ENCODE measurements at regions not wholly inside any gene's neighbourhood (a gene's known extent, or its start where the extent isn't known, plus 50 kb on each side); places are given as distances from the start of the nearest gene placed in this dataset.
"Not testable (repeated sequence)": the region's sequence is repeated elsewhere in the genome, so short reads cannot be mapped to it uniquely, and the experiment has no call there.

DNA sequence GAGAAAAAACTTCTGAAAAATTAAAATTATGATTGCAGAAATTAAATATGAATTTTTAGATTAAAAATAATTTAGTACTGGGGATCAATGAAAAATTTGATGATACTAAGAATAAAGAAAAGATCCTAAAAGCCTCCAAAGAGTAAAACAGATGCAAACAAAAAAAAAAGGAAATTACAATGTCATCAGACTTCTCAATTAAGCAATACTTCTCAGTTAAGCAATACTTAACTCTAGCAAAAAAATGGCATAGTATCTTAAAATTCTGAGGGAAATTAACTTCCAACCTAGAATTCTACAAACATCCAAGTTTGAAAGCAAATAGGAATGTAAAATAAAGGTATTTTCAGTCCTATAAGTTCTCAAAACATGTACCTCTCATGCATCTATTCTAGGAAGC is 141.2 kb upstream of the INTU start:
- no peak for DNase-seq
- H2AFZ ChIP-seq (ENCODE audit: low read length) = no peak overlapping the region
- H3F3A ChIP-seq (ENCODE audit: insufficient read depth, low read length) = no peaks in the 10 kb centered on the region
- no peaks in the 10 kb centered on the region for H3K9me3 ChIP-seq (replicated peaks; ENCODE audit: insufficient read depth, low read length)
- H3K9me2 ChIP-seq (replicated peaks; ENCODE audit: insufficient read depth, low read length) = no peaks in the 10 kb centered on the region
- H3K27ac ChIP-seq (ENCODE audit: low read length) = no peak overlapping the region
- H3K36me3 ChIP-seq (replicated peaks; ENCODE audit: insufficient read depth, low read length) = no peaks in the 10 kb centered on the region
- no peaks in the 10 kb centered on the region for H3K27me3 ChIP-seq (replicated peaks; ENCODE audit: insufficient read depth, low read length)
- no peaks in the 10 kb centered on the region for H3K4me1 ChIP-seq (ENCODE audit: low read length)
- no peak overlapping the region for H3K4me2 ChIP-seq (ENCODE audit: low read depth, low read length)
- no peak overlapping the region for H3K4me3 ChIP-seq (ENCODE audit: low read length)
- H4K20me1 ChIP-seq (ENCODE audit: insufficient read depth, low read length) = no peaks in the 10 kb centered on the region
- TF ChIP-seq EZH2phosphoT487 (IDR thresholded peaks at IDR 0.05; ENCODE audit: low read length) = no peak
- TF ChIP-seq, protein P1, sequence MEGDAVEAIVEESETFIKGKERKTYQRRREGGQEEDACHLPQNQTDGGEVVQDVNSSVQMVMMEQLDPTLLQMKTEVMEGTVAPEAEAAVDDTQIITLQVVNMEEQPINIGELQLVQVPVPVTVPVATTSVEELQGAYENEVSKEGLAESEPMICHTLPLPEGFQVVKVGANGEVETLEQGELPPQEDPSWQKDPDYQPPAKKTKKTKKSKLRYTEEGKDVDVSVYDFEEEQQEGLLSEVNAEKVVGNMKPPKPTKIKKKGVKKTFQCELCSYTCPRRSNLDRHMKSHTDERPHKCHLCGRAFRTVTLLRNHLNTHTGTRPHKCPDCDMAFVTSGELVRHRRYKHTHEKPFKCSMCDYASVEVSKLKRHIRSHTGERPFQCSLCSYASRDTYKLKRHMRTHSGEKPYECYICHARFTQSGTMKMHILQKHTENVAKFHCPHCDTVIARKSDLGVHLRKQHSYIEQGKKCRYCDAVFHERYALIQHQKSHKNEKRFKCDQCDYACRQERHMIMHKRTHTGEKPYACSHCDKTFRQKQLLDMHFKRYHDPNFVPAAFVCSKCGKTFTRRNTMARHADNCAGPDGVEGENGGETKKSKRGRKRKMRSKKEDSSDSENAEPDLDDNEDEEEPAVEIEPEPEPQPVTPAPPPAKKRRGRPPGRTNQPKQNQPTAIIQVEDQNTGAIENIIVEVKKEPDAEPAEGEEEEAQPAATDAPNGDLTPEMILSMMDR (IDR thresholded peaks at IDR 0.05; ENCODE audit: low read length) = no peak
- no peaks in the 10 kb centered on the region for H3K79me2 ChIP-seq (ENCODE audit: low read length)
- H3K9ac ChIP-seq (ENCODE audit: low read length) = no peak overlapping the region

DNA sequence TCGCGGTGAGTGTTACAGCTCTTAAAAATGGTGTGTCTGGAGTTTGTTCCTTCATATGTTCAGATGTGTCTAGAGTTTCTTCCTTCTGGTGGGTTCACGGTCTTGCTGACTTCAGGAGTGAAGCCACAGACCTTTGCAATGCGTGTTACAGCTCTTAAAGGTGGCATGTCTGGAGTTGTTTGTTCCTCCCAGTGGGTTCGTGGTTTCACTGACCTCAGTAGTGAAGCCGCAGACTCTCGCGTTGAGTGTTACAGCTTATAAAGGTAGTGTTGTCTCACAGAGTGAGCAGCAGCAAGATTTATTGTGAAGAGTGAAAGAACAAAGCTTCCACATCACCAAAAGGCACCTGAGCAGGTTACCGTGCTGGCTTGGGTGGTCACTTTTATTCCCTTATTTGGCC is 135.9 kb upstream of the INTU start:
- H3K36me3 ChIP-seq (replicated peaks; ENCODE audit: insufficient read depth, low read length); H3K79me2 ChIP-seq (ENCODE audit: low read length); H3K9me3 ChIP-seq (replicated peaks; ENCODE audit: insufficient read depth, low read length); H2AFZ ChIP-seq (ENCODE audit: low read length); H3K9me2 ChIP-seq (replicated peaks; ENCODE audit: insufficient read depth, low read length); H4K20me1 ChIP-seq (ENCODE audit: insufficient read depth, low read length); H3K4me2 ChIP-seq (ENCODE audit: low read depth, low read length); H3F3A ChIP-seq (ENCODE audit: insufficient read depth, low read length); H3K27ac ChIP-seq (ENCODE audit: low read length); H3K9ac ChIP-seq (ENCODE audit: low read length); DNase-seq; H3K4me3 ChIP-seq (ENCODE audit: low read length); H3K27me3 ChIP-seq (replicated peaks; ENCODE audit: insufficient read depth, low read length); H3K4me1 ChIP-seq (ENCODE audit: low read length): not testable (repeated sequence)

DNA sequence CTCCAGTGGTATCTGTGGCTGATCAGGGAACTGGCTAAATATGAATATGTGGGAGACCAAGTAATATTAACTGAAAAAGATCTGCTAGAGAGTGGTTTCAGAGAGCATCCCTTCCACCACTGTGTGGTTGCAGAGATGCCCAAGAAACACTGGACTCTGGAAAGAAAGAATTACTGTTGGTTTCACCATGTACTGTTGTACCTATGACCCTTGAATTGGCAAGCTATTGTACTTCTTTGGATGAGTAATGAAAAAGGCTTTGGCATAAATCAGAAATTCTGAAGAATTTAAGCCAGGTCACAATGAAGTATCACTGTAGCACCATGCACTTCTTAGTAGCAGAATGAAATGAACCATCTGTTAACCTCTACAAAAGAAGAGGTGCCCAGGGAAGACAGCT is 134.4 kb upstream of the INTU start:
- H3K27ac ChIP-seq (ENCODE audit: low read length) = no peak overlapping the region
- no peaks in the 10 kb centered on the region for H3K27me3 ChIP-seq (replicated peaks; ENCODE audit: insufficient read depth, low read length)
- H4K20me1 ChIP-seq (ENCODE audit: insufficient read depth, low read length) = no peaks in the 10 kb centered on the region
- no peaks in the 10 kb centered on the region for H3K4me1 ChIP-seq (ENCODE audit: low read length)
- H3F3A ChIP-seq (ENCODE audit: insufficient read depth, low read length) = no peaks in the 10 kb centered on the region
- H3K9me3 ChIP-seq (replicated peaks; ENCODE audit: insufficient read depth, low read length) = no peaks in the 10 kb centered on the region
- H3K9me2 ChIP-seq (replicated peaks; ENCODE audit: insufficient read depth, low read length) = no peaks in the 10 kb centered on the region
- no peak for DNase-seq
- no peak overlapping the region for H3K4me2 ChIP-seq (ENCODE audit: low read depth, low read length)
- no peak overlapping the region for H3K9ac ChIP-seq (ENCODE audit: low read length)
- H3K36me3 ChIP-seq (replicated peaks; ENCODE audit: insufficient read depth, low read length) = no peaks in the 10 kb centered on the region
- no peaks in the 10 kb centered on the region for H3K79me2 ChIP-seq (ENCODE audit: low read length)
- TF ChIP-seq, protein P1 (IDR thresholded peaks at IDR 0.05; ENCODE audit: low read length) = no peak
- TF ChIP-seq EZH2 (optimal IDR thresholded peaks at IDR 0.05; ENCODE audit: low read depth, low read length) = no peak
- no peak for TF ChIP-seq EZH2phosphoT487 (IDR thresholded peaks at IDR 0.05; ENCODE audit: low read length)
- no peak overlapping the region for H2AFZ ChIP-seq (ENCODE audit: low read length)
- H3K4me3 ChIP-seq (ENCODE audit: low read length) = no peak overlapping the region

DNA sequence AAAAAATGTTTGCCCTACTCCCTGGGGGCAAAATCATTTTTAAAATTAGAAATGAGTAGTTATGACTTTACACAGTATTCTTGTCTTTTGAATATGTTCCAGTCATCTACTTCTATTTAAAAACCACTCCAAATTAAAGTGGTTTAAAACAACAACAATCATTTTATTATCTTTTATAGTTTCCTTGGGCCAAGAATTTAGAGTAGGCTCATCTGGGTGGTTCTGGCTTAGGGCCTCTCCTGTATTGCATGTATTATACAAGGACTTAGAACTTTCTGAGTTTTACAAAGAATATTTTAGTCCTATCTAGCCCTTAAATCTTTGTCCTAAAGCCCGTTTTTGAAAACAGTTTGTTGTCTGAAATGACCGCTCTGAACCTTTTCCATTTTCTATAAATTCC is 132.5 kb upstream of the INTU start:
- Histone ChIP-seq H3K4me1 (ENCODE audit: low read length) (no peaks in the 10 kb centered on the region), H3K27ac (ENCODE audit: low read length) (no peak overlapping the region), H3K36me3 (replicated peaks; ENCODE audit: insufficient read depth, low read length) (no peaks in the 10 kb centered on the region), H3K4me3 (ENCODE audit: low read length) (no peak overlapping the region), H3K9me2 (replicated peaks; ENCODE audit: insufficient read depth, low read length) (no peaks in the 10 kb centered on the region), H3F3A (ENCODE audit: insufficient read depth, low read length) (no peaks in the 10 kb centered on the region), H4K20me1 (ENCODE audit: insufficient read depth, low read length) (no peaks in the 10 kb centered on the region), H3K27me3 (replicated peaks; ENCODE audit: insufficient read depth, low read length) (no peaks in the 10 kb centered on the region), H2AFZ (ENCODE audit: low read length) (no peak overlapping the region), H3K9me3 (replicated peaks; ENCODE audit: insufficient read depth, low read length) (no peaks in the 10 kb centered on the region), H3K79me2 (ENCODE audit: low read length) (no peaks in the 10 kb centered on the region), H3K4me2 (ENCODE audit: low read depth, low read length) (no peak overlapping the region), H3K9ac (ENCODE audit: low read length) (no peak overlapping the region)
- DNase-seq = no peak
- TF ChIP-seq, protein P1 (IDR thresholded peaks at IDR 0.05; ENCODE audit: low read length) = no peak
- TF ChIP-seq EZH2 (optimal IDR thresholded peaks at IDR 0.05; ENCODE audit: low read depth, low read length) (no peak), EZH2phosphoT487 (IDR thresholded peaks at IDR 0.05; ENCODE audit: low read length) (no peak)
